ENCODE measurements at regions not wholly inside any gene's neighbourhood (a gene's known extent, or its start where the extent isn't known, plus 50 kb on each side); places are given as distances from the start of the nearest gene placed in this dataset.

- no peak for DNase-seq (ENCODE audit: extremely low read depth, insufficient read length)
- no peak for TF ChIP-seq CTCF (IDR thresholded peaks at IDR 0.05; ENCODE audit: insufficient read depth, low read length, poor library complexity, severe bottlenecking)
Observed at GRCh38 chr3:110795163-110795562, 276.5 kb upstream of the NECTIN3 start.

GRCh38 chr3:110799271-110799670, 272.3 kb upstream of the NECTIN3 start:
- DNase-seq (ENCODE audit: extremely low read depth, insufficient read length): no peak
- TF ChIP-seq CTCF (IDR thresholded peaks at IDR 0.05; ENCODE audit: insufficient read depth, low read length, poor library complexity, severe bottlenecking): no peak

More at GRCh38 chr3:110795163-110795562, 276.5 kb upstream of the NECTIN3 start:
- H3K36me3 ChIP-seq (ENCODE audit: control insufficient read depth, insufficient read depth, low read length): no peaks in the 10 kb centered on the region
- no peaks in the 10 kb centered on the region for H3K27me3 ChIP-seq (replicated peaks; ENCODE audit: control insufficient read depth, insufficient read depth, low read length)
- H3K4me3 ChIP-seq (replicated peaks; ENCODE audit: low read depth, low read length): no peak overlapping the region

GRCh38 chr3:110804856-110805255, 266.8 kb upstream of the NECTIN3 start:
- no peak for TF ChIP-seq CTCF (IDR thresholded peaks at IDR 0.05; ENCODE audit: insufficient read depth, low read length, poor library complexity, severe bottlenecking)
- no peak for DNase-seq (ENCODE audit: extremely low read depth, insufficient read length)
- Histone ChIP-seq H3K36me3 (ENCODE audit: control insufficient read depth, insufficient read depth, low read length) (no peaks in the 10 kb centered on the region), H3K4me3 (replicated peaks; ENCODE audit: low read depth, low read length) (no peak overlapping the region), H3K27me3 (replicated peaks; ENCODE audit: control insufficient read depth, insufficient read depth, low read length) (no peaks in the 10 kb centered on the region)

More at GRCh38 chr3:110799271-110799670, 272.3 kb upstream of the NECTIN3 start:
- Histone ChIP-seq H3K36me3 (ENCODE audit: control insufficient read depth, insufficient read depth, low read length) (no peaks in the 10 kb centered on the region), H3K4me3 (replicated peaks; ENCODE audit: low read depth, low read length) (no peak overlapping the region), H3K27me3 (replicated peaks; ENCODE audit: control insufficient read depth, insufficient read depth, low read length) (no peaks in the 10 kb centered on the region)

- H3K27me3 ChIP-seq (replicated peaks; ENCODE audit: control insufficient read depth, insufficient read depth, low read length): no peaks in the 10 kb centered on the region
- H3K4me3 ChIP-seq (replicated peaks; ENCODE audit: low read depth, low read length): no peak overlapping the region
- H3K36me3 ChIP-seq (ENCODE audit: control insufficient read depth, insufficient read depth, low read length): no peaks in the 10 kb centered on the region
- no peak for DNase-seq (ENCODE audit: extremely low read depth, insufficient read length)
- no peak for TF ChIP-seq CTCF (IDR thresholded peaks at IDR 0.05; ENCODE audit: insufficient read depth, low read length, poor library complexity, severe bottlenecking)
Observed at GRCh38 chr3:110806924-110807323, 264.7 kb upstream of the NECTIN3 start.

GRCh38 chr3:110808630-110809029, 263.0 kb upstream of the NECTIN3 start:
- H3K4me3 ChIP-seq (replicated peaks; ENCODE audit: low read depth, low read length): no peak overlapping the region
- no peak for TF ChIP-seq CTCF (IDR thresholded peaks at IDR 0.05; ENCODE audit: insufficient read depth, low read length, poor library complexity, severe bottlenecking)

GRCh38 chr3:110810356-110810755, 261.3 kb upstream of the NECTIN3 start:
- no peak for TF ChIP-seq CTCF (IDR thresholded peaks at IDR 0.05; ENCODE audit: insufficient read depth, low read length, poor library complexity, severe bottlenecking)
- Histone ChIP-seq H3K4me3 (replicated peaks; ENCODE audit: low read depth, low read length) (no peak overlapping the region), H3K27me3 (replicated peaks; ENCODE audit: control insufficient read depth, insufficient read depth, low read length) (no peaks in the 10 kb centered on the region), H3K36me3 (ENCODE audit: control insufficient read depth, insufficient read depth, low read length) (no peaks in the 10 kb centered on the region)
- DNase-seq (ENCODE audit: extremely low read depth, insufficient read length): no peak

More at GRCh38 chr3:110808630-110809029, 263.0 kb upstream of the NECTIN3 start:
- Histone ChIP-seq H3K27me3 (replicated peaks; ENCODE audit: control insufficient read depth, insufficient read depth, low read length) (no peaks in the 10 kb centered on the region), H3K36me3 (ENCODE audit: control insufficient read depth, insufficient read depth, low read length) (no peaks in the 10 kb centered on the region)
- no peak for DNase-seq (ENCODE audit: extremely low read depth, insufficient read length)
